ENCODE measurements at regions not wholly inside any gene's neighbourhood (a gene's known extent, or its start where the extent isn't known, plus 50 kb on each side); places are given as distances from the start of the nearest gene placed in this dataset.

DNA sequence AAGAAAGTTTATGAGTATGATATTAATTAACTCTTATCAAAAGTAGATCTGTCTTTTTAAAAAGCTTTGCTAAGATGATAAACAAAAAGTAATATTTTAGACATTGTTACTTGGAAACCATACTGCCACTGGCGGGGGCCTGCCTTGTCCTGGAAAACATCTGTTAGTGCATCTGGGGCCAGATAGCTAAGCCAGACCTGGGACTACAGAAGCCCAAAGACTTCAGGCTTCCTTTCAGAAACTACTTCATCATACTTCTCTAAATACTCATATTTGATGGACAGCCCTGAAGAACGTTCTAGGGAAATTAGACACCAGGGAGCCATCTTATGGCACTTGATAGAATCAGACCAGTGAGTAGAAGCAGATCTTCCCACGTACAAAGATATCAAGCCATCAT is 795.4 kb upstream of the SEMA6D start:
- TF ChIP-seq EZH2phosphoT487 (IDR thresholded peaks at IDR 0.05; ENCODE audit: borderline replicate concordance, low read depth, low read length) = no peak
- TF ChIP-seq, protein P1, sequence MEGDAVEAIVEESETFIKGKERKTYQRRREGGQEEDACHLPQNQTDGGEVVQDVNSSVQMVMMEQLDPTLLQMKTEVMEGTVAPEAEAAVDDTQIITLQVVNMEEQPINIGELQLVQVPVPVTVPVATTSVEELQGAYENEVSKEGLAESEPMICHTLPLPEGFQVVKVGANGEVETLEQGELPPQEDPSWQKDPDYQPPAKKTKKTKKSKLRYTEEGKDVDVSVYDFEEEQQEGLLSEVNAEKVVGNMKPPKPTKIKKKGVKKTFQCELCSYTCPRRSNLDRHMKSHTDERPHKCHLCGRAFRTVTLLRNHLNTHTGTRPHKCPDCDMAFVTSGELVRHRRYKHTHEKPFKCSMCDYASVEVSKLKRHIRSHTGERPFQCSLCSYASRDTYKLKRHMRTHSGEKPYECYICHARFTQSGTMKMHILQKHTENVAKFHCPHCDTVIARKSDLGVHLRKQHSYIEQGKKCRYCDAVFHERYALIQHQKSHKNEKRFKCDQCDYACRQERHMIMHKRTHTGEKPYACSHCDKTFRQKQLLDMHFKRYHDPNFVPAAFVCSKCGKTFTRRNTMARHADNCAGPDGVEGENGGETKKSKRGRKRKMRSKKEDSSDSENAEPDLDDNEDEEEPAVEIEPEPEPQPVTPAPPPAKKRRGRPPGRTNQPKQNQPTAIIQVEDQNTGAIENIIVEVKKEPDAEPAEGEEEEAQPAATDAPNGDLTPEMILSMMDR (conservative IDR thresholded peaks at IDR 0.05; ENCODE audit: low read length) = no peak
- Histone ChIP-seq H3K4me2 (ENCODE audit: low read length) (no peak overlapping the region), H3K36me3 (ENCODE audit: insufficient read depth, low read length) (no peaks in the 10 kb centered on the region), H3K4me3 (ENCODE audit: low read depth, low read length, poor library complexity, severe bottlenecking) (no peak overlapping the region), H3K27ac (ENCODE audit: low read depth, low read length, poor library complexity, severe bottlenecking) (no peak overlapping the region), H3K79me2 (ENCODE audit: insufficient read depth, low read depth, low read length) (no peaks in the 10 kb centered on the region), H3K4me1 (ENCODE audit: insufficient read depth, low read length, poor library complexity, severe bottlenecking) (no peaks in the 10 kb centered on the region), H4K20me1 (ENCODE audit: insufficient read depth, low read length) (no peaks in the 10 kb centered on the region), H3K9me2 (ENCODE audit: insufficient read depth, low read length) (no peaks in the 10 kb centered on the region), H2AFZ (ENCODE audit: low read length) (no peak overlapping the region), H3K9me3 (ENCODE audit: low read length) (no peaks in the 10 kb centered on the region)
- CTCF ChIA-PET (ENCODE audit: unreplicated experiment) = no interaction called here
- no TSS peak for BruUV-seq (replicated peaks)
- POLR2A ChIA-PET = no interaction called here
- intact Hi-C loops (cut with micrococcal nuclease; ENCODE audit: unreplicated experiment) = no loop called here
- no peak for DNase-seq (ENCODE audit: low spot score)

DNA sequence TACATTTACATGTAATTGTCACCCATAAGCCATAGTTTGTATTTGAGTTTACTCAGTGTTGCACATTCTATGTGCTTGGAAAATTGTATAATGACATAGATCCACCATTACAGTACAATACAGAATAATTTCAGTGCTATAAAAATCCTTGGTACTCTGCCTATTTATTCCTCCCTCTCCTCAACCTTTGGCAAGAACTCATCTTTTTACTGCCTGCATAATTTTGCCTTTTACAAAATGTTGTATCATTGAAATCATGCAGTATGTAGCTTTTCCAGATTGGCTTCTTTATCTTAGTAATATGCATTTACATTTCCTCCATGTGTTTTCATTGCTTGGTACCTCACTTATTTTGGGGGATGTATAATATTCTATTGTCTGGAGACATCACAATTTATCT is 786.9 kb upstream of the SEMA6D start:
- no peak overlapping the region for H3K4me2 ChIP-seq (ENCODE audit: low read length)
- no peaks in the 10 kb centered on the region for H3K36me3 ChIP-seq (ENCODE audit: insufficient read depth, low read length)
- no peaks in the 10 kb centered on the region for H4K20me1 ChIP-seq (ENCODE audit: insufficient read depth, low read length)
- H3K79me2 ChIP-seq (ENCODE audit: insufficient read depth, low read depth, low read length) = no peaks in the 10 kb centered on the region
- H3K27ac ChIP-seq (ENCODE audit: low read depth, low read length, poor library complexity, severe bottlenecking) = no peak overlapping the region
- H2AFZ ChIP-seq (ENCODE audit: low read length) = no peak overlapping the region
- no peaks in the 10 kb centered on the region for H3K9me2 ChIP-seq (ENCODE audit: insufficient read depth, low read length)
- POLR2A ChIA-PET = no interaction called here
- H3K9me3 ChIP-seq (ENCODE audit: low read length) = no peaks in the 10 kb centered on the region; the same call in 1 of the 2 replicates
- no peaks in the 10 kb centered on the region for H3K4me1 ChIP-seq (ENCODE audit: insufficient read depth, low read length, poor library complexity, severe bottlenecking)
- no peak for DNase-seq (ENCODE audit: low spot score)
- CTCF ChIA-PET (ENCODE audit: unreplicated experiment) = no interaction called here
- BruUV-seq (replicated peaks) = no TSS peak
- no peak overlapping the region for H3K4me3 ChIP-seq (ENCODE audit: low read depth, low read length, poor library complexity, severe bottlenecking)
- TF ChIP-seq, protein P1 (conservative IDR thresholded peaks at IDR 0.05; ENCODE audit: low read length) = no peak
- no peak for TF ChIP-seq EZH2phosphoT487 (IDR thresholded peaks at IDR 0.05; ENCODE audit: borderline replicate concordance, low read depth, low read length)
- intact Hi-C loops (cut with micrococcal nuclease; ENCODE audit: unreplicated experiment) = no loop called here

DNA sequence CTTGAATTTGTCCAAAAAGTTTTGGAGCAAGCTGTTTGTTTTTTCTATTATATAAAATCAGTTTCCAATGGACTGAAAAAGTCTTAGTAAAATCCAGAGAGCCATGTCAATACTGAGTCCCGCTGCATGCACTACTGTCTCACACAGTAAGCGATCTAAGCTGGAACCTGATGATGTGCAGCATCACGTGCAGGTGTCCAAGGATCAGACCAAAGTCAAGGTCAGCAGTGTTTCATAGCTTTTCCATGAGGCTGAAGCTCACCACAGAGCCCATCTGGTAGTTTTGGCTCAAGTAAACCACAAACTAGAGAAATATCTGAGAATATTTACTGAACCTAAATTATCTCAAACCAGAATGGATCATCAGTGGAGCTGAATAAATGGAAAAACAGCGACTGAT is 784.0 kb upstream of the SEMA6D start:
- BruUV-seq (replicated peaks) = no TSS peak
- H4K20me1 ChIP-seq (ENCODE audit: insufficient read depth, low read length) = no peaks in the 10 kb centered on the region
- TF ChIP-seq, protein P1 (conservative IDR thresholded peaks at IDR 0.05; ENCODE audit: low read length) = no peak
- no peak for TF ChIP-seq EZH2phosphoT487 (IDR thresholded peaks at IDR 0.05; ENCODE audit: borderline replicate concordance, low read depth, low read length)
- no peaks in the 10 kb centered on the region for H3K36me3 ChIP-seq (ENCODE audit: insufficient read depth, low read length)
- ChIA-PET POLR2A (no interaction called here), CTCF (ENCODE audit: unreplicated experiment) (no interaction called here)
- no peaks in the 10 kb centered on the region for H3K79me2 ChIP-seq (ENCODE audit: insufficient read depth, low read depth, low read length)
- DNase-seq (ENCODE audit: low spot score) = no peak
- no peak overlapping the region for H3K27ac ChIP-seq (ENCODE audit: low read depth, low read length, poor library complexity, severe bottlenecking)
- H3K4me1 ChIP-seq (ENCODE audit: insufficient read depth, low read length, poor library complexity, severe bottlenecking) = no peaks in the 10 kb centered on the region
- H3K4me2 ChIP-seq (ENCODE audit: low read length) = no peak overlapping the region
- intact Hi-C loops (cut with micrococcal nuclease; ENCODE audit: unreplicated experiment) = no loop called here
- H3K9me3 ChIP-seq (ENCODE audit: low read length) = no peaks in the 10 kb centered on the region; the same call in 1 of the 2 replicates
- no peaks in the 10 kb centered on the region for H3K9me2 ChIP-seq (ENCODE audit: insufficient read depth, low read length)
- no peak overlapping the region for H2AFZ ChIP-seq (ENCODE audit: low read length)
- H3K4me3 ChIP-seq (ENCODE audit: low read depth, low read length, poor library complexity, severe bottlenecking) = no peak overlapping the region

All from OCI-LY7 (cell line).